Loucy (cell line): ENCODE measurements at regions not wholly inside any gene's neighbourhood (a gene's known extent, or its start where the extent isn't known, plus 50 kb on each side); places are given as distances from the start of the nearest gene placed in this dataset.
"Not testable (repeated sequence)": the region's sequence is repeated elsewhere in the genome, so short reads cannot be mapped to it uniquely, and the experiment has no call there.

ENCODE experiments used
- EZH2phosphoT487 ChIP-seq: fragments of 200-600 bp; IDR thresholded peaks from 2 replicates; pipeline ENCODE4 v1.6.1; 2018; ENCODE audit warnings: antibody characterized with exemption, mild to moderate bottlenecking, moderate library complexity, borderline replicate concordance
- TF ChIP-seq, protein P1 (sequence below): fragments of 200-600 bp; sonication (generic); conservative IDR thresholded peaks from 2 replicates; pipeline ENCODE4 v1.5.1; 2014; ENCODE audit warnings: mild to moderate bottlenecking, antibody characterized with exemption, low read length

DNA sequence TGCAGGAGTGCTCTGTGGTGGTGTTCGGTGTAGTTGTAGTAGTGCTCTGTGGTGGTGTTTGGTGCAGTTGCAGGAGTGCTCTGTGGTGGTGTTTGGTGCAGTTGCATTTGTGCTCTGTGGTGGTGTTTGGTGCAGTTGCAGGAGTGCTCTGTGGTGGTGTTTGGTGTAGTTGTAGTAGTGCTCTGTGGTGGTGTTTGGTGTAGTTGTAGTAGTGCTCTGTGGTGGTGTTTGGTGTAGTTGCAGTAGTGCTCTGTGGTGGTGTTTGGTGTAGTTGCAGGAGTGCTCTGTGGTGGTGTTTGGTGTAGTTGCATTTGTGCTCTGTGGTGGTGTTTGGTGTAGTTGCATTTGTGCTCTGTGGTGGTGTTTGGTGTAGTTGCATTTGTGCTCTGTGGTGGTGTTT, 706.9 kb upstream of the FRG1 start:
- TF ChIP-seq, protein P1, sequence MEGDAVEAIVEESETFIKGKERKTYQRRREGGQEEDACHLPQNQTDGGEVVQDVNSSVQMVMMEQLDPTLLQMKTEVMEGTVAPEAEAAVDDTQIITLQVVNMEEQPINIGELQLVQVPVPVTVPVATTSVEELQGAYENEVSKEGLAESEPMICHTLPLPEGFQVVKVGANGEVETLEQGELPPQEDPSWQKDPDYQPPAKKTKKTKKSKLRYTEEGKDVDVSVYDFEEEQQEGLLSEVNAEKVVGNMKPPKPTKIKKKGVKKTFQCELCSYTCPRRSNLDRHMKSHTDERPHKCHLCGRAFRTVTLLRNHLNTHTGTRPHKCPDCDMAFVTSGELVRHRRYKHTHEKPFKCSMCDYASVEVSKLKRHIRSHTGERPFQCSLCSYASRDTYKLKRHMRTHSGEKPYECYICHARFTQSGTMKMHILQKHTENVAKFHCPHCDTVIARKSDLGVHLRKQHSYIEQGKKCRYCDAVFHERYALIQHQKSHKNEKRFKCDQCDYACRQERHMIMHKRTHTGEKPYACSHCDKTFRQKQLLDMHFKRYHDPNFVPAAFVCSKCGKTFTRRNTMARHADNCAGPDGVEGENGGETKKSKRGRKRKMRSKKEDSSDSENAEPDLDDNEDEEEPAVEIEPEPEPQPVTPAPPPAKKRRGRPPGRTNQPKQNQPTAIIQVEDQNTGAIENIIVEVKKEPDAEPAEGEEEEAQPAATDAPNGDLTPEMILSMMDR = not testable (repeated sequence)
- TF ChIP-seq EZH2phosphoT487 = not testable (repeated sequence)
